Stomach (tissue), 4 donors: ENCODE measurements at regions not wholly inside any gene's neighbourhood (a gene's known extent, or its start where the extent isn't known, plus 50 kb on each side); places are given as distances from the start of the nearest gene placed in this dataset.

Source experiments
- EP300 ChIP-seq: sonication (generic); formaldehyde crosslinking; IDR thresholded peaks from one replicate; pipeline ENCODE4 v1.6.1; 2017; ENCODE audit warnings: antibody characterized with exemption
- POLR2A ChIP-seq, 4 donors: fragments of 450-650 bp; IDR thresholded peaks; one replicate each; pipeline ENCODE4 v1.6.1; 2016; ENCODE audit warnings: antibody characterized with exemption in 4 of 4, control low read depth in 2 of 4, mild to moderate bottlenecking in 1 of 4, moderate library complexity in 1 of 4
- POLR2AphosphoS5 ChIP-seq, 3 donors: sonication (generic); formaldehyde crosslinking; IDR thresholded peaks; one replicate each; pipeline ENCODE4 v1.6.1; 2016; ENCODE audit warnings: antibody characterized with exemption in 3 of 3
- TF ChIP-seq, protein P1 (sequence below), 7 experiments: fragments of 450-650 bp in 4 of 7; fragments of 200-600 bp in 3 of 7; sonication (generic) in 3 of 7; IDR thresholded peaks; one replicate each; pipeline ENCODE4 v1.5.1; 2016 to 2019; ENCODE audit warnings: antibody characterized with exemption in 7 of 7, control low read depth in 2 of 7, mild to moderate bottlenecking in 1 of 7

GRCh38 chr2:67564076-67564475, 166.9 kb downstream of the ETAA1 start:
- TF ChIP-seq, protein P1, sequence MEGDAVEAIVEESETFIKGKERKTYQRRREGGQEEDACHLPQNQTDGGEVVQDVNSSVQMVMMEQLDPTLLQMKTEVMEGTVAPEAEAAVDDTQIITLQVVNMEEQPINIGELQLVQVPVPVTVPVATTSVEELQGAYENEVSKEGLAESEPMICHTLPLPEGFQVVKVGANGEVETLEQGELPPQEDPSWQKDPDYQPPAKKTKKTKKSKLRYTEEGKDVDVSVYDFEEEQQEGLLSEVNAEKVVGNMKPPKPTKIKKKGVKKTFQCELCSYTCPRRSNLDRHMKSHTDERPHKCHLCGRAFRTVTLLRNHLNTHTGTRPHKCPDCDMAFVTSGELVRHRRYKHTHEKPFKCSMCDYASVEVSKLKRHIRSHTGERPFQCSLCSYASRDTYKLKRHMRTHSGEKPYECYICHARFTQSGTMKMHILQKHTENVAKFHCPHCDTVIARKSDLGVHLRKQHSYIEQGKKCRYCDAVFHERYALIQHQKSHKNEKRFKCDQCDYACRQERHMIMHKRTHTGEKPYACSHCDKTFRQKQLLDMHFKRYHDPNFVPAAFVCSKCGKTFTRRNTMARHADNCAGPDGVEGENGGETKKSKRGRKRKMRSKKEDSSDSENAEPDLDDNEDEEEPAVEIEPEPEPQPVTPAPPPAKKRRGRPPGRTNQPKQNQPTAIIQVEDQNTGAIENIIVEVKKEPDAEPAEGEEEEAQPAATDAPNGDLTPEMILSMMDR (IDR thresholded peaks at IDR 0.05): no peak
- TF ChIP-seq POLR2A (IDR thresholded peaks at IDR 0.05) (no peak), POLR2AphosphoS5 (IDR thresholded peaks at IDR 0.05) (no peak), EP300 (no peak)
